ENCODE measurements at regions not wholly inside any gene's neighbourhood (a gene's known extent, or its start where the extent isn't known, plus 50 kb on each side); places are given as distances from the start of the nearest gene placed in this dataset.

DNA sequence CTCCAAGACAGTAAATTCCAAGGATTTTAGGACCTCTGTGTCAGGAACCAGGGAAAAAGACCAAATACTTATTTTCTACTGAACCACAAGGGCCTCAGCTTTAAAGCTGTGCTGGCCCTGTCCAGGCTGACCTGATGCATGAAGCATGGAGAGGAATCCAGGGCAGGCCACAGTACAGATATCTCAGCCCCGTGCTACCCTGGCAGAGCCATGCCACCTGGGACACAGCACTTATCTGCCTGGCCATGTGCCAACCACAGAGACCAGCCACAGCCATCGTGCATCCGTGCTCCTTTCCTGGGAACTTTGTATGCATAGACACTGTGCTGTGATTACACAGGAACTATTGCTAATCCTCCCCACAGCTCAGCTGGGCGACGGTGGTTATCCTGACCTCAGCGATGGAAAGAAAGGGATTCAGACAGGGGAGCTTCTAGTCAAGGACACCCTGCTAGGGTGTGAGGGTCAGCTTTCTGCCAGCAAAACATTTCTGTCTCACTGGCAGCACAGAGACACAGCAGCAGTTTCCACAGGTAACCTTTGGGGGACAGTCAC, 687.4 kb upstream of the ID2 start:
- Histone ChIP-seq H3K23me2 (ENCODE audit: insufficient read length, low read depth, low read length, poor library complexity, severe bottlenecking) (no peaks in the 10 kb centered on the region), H3K4ac (ENCODE audit: low read depth, low read length) (no peak overlapping the region), H3K27ac (ENCODE audit: insufficient read length, low read depth, low read length) (no peak overlapping the region), H3K23ac (ENCODE audit: insufficient read length, low read depth, low read length) (no peak overlapping the region), H3K18ac (ENCODE audit: insufficient read length, low read depth, low read length) (no peak overlapping the region), H3K14ac (ENCODE audit: insufficient read depth, low read length) (no peak overlapping the region), H4K8ac (replicated peaks; ENCODE audit: insufficient read length, low read depth, low read length) (no peak overlapping the region), H2BK20ac (ENCODE audit: low read depth, low read length, poor library complexity, severe bottlenecking) (no peak overlapping the region), H3K79me1 (ENCODE audit: insufficient read depth, low read depth, low read length, poor library complexity, severe bottlenecking) (no peaks in the 10 kb centered on the region), H2AFZ (ENCODE audit: low read length) (no peak overlapping the region), H3K9ac (ENCODE audit: extremely low read depth, insufficient read length, low read length) (no peak overlapping the region), H3K79me2 (ENCODE audit: insufficient read depth, low read length) (no peaks in the 10 kb centered on the region), H2BK5ac (ENCODE audit: insufficient read length, low read length) (no peak overlapping the region), H3T11ph (ENCODE audit: low read length) (no peak overlapping the region), H4K5ac (ENCODE audit: insufficient read length, low read depth, low read length) (no peak overlapping the region), H3K4me1 (ENCODE audit: insufficient read depth, low read length) (no peaks in the 10 kb centered on the region), H3K27me3 (ENCODE audit: insufficient read depth, low read length) (no peaks in the 10 kb centered on the region), H2BK12ac (ENCODE audit: insufficient read length, low read depth, low read length) (no peak overlapping the region), H2BK15ac (ENCODE audit: low read depth, low read length) (no peak overlapping the region), H2BK120ac (ENCODE audit: low read depth, low read length, poor library complexity, severe bottlenecking) (no peak overlapping the region), H4K20me1 (ENCODE audit: control insufficient read depth, insufficient read depth, insufficient read length) (no peaks in the 10 kb centered on the region), H2AK5ac (ENCODE audit: insufficient read length, low read length) (no peak overlapping the region), H4K91ac (ENCODE audit: insufficient read length, low read depth, low read length) (no peak overlapping the region), H3K56ac (ENCODE audit: insufficient read length, low read depth, low read length) (no peak overlapping the region), H3K9me3 (ENCODE audit: control insufficient read depth, low read depth, low read length) (no peaks in the 10 kb centered on the region), H3K4me2 (ENCODE audit: insufficient read depth, insufficient read length, low read length) (no peak overlapping the region)
- WGBS (ENCODE audit: extremely low coverage, insufficient read length, low lambda C conversion rate): no CpG with 5 or more reads among the region's 6 CpGs
- H3K9me3 Mint-ChIP-seq: no peaks in the 10 kb centered on the region
- no peak overlapping the region; a peak in 1 of 7 replicates for H3K27ac Mint-ChIP-seq
- TF ChIP-seq CTCF (conservative IDR thresholded peaks at IDR 0.05): no peak
- no peak overlapping the region for H3K4me3 Mint-ChIP-seq
- 0 out of 2 replicates have a peak, but pooled peaks cover 2% of the 10 kb centered on the region for H3K27me3 Mint-ChIP-seq (ENCODE audit: low read depth)
- no peaks in the 10 kb centered on the region for H3K36me3 Mint-ChIP-seq (ENCODE audit: insufficient read depth in 1 of 3, low read depth in 3 of 3)
- peaks cover 4 to 21% of the 10 kb centered on the region in 2 experiments for H3K4me1 Mint-ChIP-seq
- DNase-seq: no peak

All from H9 (cell line).